ENCODE measurements at regions not wholly inside any gene's neighbourhood (a gene's known extent, or its start where the extent isn't known, plus 50 kb on each side); places are given as distances from the start of the nearest gene placed in this dataset.

DNA sequence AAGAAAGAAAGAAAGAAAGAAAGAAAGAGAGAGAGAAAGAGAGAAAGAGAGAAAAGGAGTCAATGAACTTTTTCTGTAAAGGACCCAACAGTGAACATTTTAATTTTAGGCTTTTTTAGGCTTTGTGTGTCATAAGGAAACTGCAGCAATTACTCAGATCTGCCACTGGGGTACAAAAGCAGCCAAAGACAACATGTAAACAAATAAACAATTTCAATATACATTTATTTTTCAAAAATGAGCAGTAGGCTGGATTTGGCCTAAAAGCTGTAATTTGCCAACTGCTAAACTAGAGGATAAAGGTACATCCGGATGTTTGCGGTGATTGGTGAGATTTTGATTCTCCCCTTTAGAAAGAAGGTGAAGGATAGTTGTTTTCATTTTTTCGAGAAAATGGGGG is 143.6 kb downstream of the CEMIP2 start:
- TF ChIP-seq, protein P1, sequence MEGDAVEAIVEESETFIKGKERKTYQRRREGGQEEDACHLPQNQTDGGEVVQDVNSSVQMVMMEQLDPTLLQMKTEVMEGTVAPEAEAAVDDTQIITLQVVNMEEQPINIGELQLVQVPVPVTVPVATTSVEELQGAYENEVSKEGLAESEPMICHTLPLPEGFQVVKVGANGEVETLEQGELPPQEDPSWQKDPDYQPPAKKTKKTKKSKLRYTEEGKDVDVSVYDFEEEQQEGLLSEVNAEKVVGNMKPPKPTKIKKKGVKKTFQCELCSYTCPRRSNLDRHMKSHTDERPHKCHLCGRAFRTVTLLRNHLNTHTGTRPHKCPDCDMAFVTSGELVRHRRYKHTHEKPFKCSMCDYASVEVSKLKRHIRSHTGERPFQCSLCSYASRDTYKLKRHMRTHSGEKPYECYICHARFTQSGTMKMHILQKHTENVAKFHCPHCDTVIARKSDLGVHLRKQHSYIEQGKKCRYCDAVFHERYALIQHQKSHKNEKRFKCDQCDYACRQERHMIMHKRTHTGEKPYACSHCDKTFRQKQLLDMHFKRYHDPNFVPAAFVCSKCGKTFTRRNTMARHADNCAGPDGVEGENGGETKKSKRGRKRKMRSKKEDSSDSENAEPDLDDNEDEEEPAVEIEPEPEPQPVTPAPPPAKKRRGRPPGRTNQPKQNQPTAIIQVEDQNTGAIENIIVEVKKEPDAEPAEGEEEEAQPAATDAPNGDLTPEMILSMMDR (IDR thresholded peaks at IDR 0.05), result no peak
- TF ChIP-seq MAFK (IDR thresholded peaks at IDR 0.05; ENCODE audit: partially characterized antibody) (no peak), POLR2A (IDR thresholded peaks at IDR 0.05; ENCODE audit: low read length) (no peak), RNF2 (IDR thresholded peaks at IDR 0.05; ENCODE audit: borderline replicate concordance, low read depth) (no peak), FOSL2 (IDR thresholded peaks at IDR 0.05) (no peak), FOSL2 (CRISPR knock-in tag; IDR thresholded peaks at IDR 0.05) (no peak)
- TF ChIP-seq, protein P2, sequence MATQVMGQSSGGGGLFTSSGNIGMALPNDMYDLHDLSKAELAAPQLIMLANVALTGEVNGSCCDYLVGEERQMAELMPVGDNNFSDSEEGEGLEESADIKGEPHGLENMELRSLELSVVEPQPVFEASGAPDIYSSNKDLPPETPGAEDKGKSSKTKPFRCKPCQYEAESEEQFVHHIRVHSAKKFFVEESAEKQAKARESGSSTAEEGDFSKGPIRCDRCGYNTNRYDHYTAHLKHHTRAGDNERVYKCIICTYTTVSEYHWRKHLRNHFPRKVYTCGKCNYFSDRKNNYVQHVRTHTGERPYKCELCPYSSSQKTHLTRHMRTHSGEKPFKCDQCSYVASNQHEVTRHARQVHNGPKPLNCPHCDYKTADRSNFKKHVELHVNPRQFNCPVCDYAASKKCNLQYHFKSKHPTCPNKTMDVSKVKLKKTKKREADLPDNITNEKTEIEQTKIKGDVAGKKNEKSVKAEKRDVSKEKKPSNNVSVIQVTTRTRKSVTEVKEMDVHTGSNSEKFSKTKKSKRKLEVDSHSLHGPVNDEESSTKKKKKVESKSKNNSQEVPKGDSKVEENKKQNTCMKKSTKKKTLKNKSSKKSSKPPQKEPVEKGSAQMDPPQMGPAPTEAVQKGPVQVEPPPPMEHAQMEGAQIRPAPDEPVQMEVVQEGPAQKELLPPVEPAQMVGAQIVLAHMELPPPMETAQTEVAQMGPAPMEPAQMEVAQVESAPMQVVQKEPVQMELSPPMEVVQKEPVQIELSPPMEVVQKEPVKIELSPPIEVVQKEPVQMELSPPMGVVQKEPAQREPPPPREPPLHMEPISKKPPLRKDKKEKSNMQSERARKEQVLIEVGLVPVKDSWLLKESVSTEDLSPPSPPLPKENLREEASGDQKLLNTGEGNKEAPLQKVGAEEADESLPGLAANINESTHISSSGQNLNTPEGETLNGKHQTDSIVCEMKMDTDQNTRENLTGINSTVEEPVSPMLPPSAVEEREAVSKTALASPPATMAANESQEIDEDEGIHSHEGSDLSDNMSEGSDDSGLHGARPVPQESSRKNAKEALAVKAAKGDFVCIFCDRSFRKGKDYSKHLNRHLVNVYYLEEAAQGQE (IDR thresholded peaks at IDR 0.05), result no peak

All from A549 (cell line).